ENCODE measurements at regions not wholly inside any gene's neighbourhood (a gene's known extent, or its start where the extent isn't known, plus 50 kb on each side); places are given as distances from the start of the nearest gene placed in this dataset.

DNA sequence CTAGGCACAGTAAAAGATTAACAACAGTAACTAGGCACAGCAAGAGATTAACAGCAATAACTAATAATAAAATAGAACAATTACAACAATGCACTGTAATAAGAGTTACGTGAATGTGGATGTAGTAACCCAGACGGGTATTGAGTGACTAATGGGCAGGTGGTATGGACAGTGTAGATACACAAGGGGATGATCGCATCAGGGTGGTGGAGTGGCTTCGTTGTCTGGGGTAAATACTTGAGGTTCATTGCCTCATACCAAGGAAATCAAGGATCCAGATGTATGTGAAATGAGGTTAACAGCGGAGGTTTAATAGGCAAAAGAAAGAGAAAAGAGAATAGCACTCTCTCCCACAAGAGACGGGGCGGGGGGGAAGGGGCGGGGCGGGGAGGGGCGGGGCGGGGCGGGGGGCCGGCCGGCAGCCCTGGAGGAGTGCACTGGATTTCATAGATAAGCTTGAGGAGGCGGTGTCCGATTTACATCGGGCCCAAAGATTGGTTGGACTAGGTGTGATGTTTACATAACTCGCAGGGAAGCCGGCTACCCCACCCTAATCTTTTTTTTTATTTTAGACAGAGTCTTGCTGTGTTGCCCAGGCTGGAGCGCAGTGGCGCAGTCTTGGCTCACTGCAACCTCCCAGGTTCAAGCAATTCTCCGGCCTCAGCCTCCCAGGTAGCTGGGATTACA, 106.3 kb downstream of the KCTD15 start:
- Histone ChIP-seq H3K4me2 (no peak overlapping the region), H3K27ac (no peak overlapping the region), H2AFZ (no peak overlapping the region), H3K79me2 (ENCODE audit: low read depth) (no peaks in the 10 kb centered on the region), H3F3A (ENCODE audit: insufficient read depth, low read depth) (no peaks in the 10 kb centered on the region), H3K9me2 (ENCODE audit: insufficient read depth) (no peaks in the 10 kb centered on the region), H3K4me1 (replicated peaks; ENCODE audit: insufficient read depth) (no peaks in the 10 kb centered on the region), H3K4me3 (no peak overlapping the region), H3K9me3 (ENCODE audit: insufficient read depth, low read depth) (no peaks in the 10 kb centered on the region; the same call in 1 of the 2 replicates), H3K36me3 (ENCODE audit: low read depth) (no peaks in the 10 kb centered on the region), H3K27me3 (ENCODE audit: insufficient read depth, low read depth) (peaks cover 39% of the 10 kb centered on the region), H4K20me1 (ENCODE audit: insufficient read depth) (no peaks in the 10 kb centered on the region)
- BruUV-seq (replicated peaks): no TSS peak
- ChIA-PET CTCF (interaction anchor here (0.6 kb wide), 1 partner anchor 603 kb away, joined by 3 read pairs; no protein-coding TSS in a partner anchor), POLR2A (ENCODE audit: unreplicated experiment) (no interaction called here)
- intact Hi-C loops (cut with micrococcal nuclease; ENCODE audit: unreplicated experiment): no loop called here
- TF ChIP-seq, protein P1, sequence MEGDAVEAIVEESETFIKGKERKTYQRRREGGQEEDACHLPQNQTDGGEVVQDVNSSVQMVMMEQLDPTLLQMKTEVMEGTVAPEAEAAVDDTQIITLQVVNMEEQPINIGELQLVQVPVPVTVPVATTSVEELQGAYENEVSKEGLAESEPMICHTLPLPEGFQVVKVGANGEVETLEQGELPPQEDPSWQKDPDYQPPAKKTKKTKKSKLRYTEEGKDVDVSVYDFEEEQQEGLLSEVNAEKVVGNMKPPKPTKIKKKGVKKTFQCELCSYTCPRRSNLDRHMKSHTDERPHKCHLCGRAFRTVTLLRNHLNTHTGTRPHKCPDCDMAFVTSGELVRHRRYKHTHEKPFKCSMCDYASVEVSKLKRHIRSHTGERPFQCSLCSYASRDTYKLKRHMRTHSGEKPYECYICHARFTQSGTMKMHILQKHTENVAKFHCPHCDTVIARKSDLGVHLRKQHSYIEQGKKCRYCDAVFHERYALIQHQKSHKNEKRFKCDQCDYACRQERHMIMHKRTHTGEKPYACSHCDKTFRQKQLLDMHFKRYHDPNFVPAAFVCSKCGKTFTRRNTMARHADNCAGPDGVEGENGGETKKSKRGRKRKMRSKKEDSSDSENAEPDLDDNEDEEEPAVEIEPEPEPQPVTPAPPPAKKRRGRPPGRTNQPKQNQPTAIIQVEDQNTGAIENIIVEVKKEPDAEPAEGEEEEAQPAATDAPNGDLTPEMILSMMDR (conservative IDR thresholded peaks at IDR 0.05): no peak
- TF ChIP-seq EZH2 (IDR thresholded peaks at IDR 0.05; ENCODE audit: low read depth): no peak
- DNase-seq: no peak

DNA sequence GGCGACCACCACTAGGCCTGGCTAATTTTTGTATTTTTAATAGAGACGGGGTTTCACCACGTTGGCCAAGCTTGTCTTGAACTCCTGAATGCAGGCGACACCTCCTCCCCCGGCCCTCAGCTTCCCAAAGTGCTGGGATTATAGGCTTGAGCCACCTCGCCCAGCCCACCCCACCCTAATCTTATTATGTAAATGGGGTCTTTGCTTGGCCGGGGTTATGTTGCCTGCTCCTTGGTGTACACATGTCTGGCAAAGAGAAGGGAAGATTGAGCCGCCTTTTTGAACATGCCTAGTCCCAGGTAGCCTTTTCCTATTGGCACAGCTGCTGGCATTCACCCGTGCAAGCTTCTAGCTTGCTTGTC, 106.8 kb downstream of the KCTD15 start:
- Histone ChIP-seq H3K27ac (no peak overlapping the region), H2AFZ (no peak overlapping the region), H3K9me2 (ENCODE audit: insufficient read depth) (no peaks in the 10 kb centered on the region), H3K79me2 (ENCODE audit: low read depth) (no peaks in the 10 kb centered on the region), H3K36me3 (ENCODE audit: low read depth) (no peaks in the 10 kb centered on the region), H3F3A (ENCODE audit: insufficient read depth, low read depth) (no peaks in the 10 kb centered on the region), H4K20me1 (ENCODE audit: insufficient read depth) (no peaks in the 10 kb centered on the region), H3K4me2 (no peak overlapping the region), H3K27me3 (ENCODE audit: insufficient read depth, low read depth) (peaks cover 44% of the 10 kb centered on the region), H3K4me1 (replicated peaks; ENCODE audit: insufficient read depth) (no peaks in the 10 kb centered on the region), H3K9me3 (ENCODE audit: insufficient read depth, low read depth) (no peaks in the 10 kb centered on the region; the same call in 1 of the 2 replicates), H3K4me3 (no peak overlapping the region)
- ChIA-PET CTCF (interaction anchor here (0.6 kb wide), 1 partner anchor 603 kb away, joined by 3 read pairs; no protein-coding TSS in a partner anchor), POLR2A (ENCODE audit: unreplicated experiment) (no interaction called here)
- DNase-seq: no peak
- intact Hi-C loops (cut with micrococcal nuclease; ENCODE audit: unreplicated experiment): no loop called here
- TF ChIP-seq, protein P1 (conservative IDR thresholded peaks at IDR 0.05): no peak
- no TSS peak for BruUV-seq (replicated peaks)

DNA sequence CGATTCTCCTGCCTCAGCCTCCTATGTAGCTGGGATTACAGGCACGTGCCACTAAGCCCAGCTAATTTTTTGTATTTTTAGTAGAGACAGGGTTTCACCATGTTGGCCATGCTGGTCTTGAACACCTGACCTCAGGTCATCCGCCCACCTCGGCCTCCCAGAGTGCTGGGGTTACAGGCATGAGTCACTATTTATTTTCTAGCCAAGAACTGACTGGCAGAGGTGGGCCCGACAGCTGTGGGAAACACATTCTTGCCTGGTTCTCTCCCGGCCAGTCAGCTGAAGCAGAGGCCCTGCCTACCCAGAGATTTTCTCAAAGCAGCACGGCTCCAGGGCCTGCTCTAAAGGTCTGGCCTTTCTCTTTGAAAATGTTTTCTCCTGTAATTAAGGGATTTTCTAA, 108.0 kb downstream of the KCTD15 start:
- Histone ChIP-seq H3K4me2 (no peak overlapping the region), H2AFZ (no peak overlapping the region), H3K4me3 (no peak overlapping the region), H3K9me2 (ENCODE audit: insufficient read depth) (no peaks in the 10 kb centered on the region), H3K4me1 (replicated peaks; ENCODE audit: insufficient read depth) (no peaks in the 10 kb centered on the region), H3K79me2 (ENCODE audit: low read depth) (no peaks in the 10 kb centered on the region), H3K9me3 (ENCODE audit: insufficient read depth, low read depth) (no peaks in the 10 kb centered on the region), H4K20me1 (ENCODE audit: insufficient read depth) (no peaks in the 10 kb centered on the region), H3K36me3 (ENCODE audit: low read depth) (no peaks in the 10 kb centered on the region), H3K27ac (no peak overlapping the region), H3K27me3 (ENCODE audit: insufficient read depth, low read depth) (peaks cover 55% of the 10 kb centered on the region), H3F3A (ENCODE audit: insufficient read depth, low read depth) (no peaks in the 10 kb centered on the region)
- TF ChIP-seq EZH2 (IDR thresholded peaks at IDR 0.05; ENCODE audit: low read depth): no peak
- TF ChIP-seq, protein P1 (conservative IDR thresholded peaks at IDR 0.05): no peak
- BruUV-seq (replicated peaks): no TSS peak
- ChIA-PET CTCF (no interaction called here), POLR2A (ENCODE audit: unreplicated experiment) (no interaction called here)
- intact Hi-C loops (cut with micrococcal nuclease; ENCODE audit: unreplicated experiment): no loop called here
- no peak for DNase-seq
